HL-60/S4 treated with phorbol 12-myristate 13-acetate at 8.2 ng/mL for 4 days and 3 days (cell line): ENCODE measurements at regions not wholly inside any gene's neighbourhood (a gene's known extent, or its start where the extent isn't known, plus 50 kb on each side); places are given as distances from the start of the nearest gene placed in this dataset.

ENCODE experiments used
- in situ Hi-C: fragments of 300-500 bp; cut with MboI; formaldehyde crosslinking; loops from 2 replicates; pipeline ENCODE4 v1.15.0; 2022; ENCODE audit warnings: low sequenced_read_pairs

DNA sequence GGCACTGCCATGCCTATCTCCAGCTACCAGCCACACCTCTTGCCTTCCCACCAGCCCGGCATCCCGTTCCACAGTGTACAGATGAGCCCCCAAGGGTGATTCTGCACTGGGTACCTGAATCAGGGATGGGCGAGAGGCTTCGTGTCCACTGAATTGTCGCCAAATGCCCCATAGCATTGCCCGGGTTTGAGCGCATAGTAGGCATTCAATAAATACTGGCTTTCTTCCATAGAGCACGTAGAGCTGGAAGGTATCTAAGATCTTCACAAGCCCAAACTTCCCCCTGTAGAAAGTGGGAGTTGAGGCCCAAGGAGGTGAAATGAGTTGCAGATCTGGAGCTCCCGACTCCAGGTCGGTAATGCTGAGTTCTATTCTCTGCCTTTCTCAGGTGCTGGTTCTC, 358.7 kb downstream of the LPIN1 start:
- in situ Hi-C loops: no loop called here

DNA sequence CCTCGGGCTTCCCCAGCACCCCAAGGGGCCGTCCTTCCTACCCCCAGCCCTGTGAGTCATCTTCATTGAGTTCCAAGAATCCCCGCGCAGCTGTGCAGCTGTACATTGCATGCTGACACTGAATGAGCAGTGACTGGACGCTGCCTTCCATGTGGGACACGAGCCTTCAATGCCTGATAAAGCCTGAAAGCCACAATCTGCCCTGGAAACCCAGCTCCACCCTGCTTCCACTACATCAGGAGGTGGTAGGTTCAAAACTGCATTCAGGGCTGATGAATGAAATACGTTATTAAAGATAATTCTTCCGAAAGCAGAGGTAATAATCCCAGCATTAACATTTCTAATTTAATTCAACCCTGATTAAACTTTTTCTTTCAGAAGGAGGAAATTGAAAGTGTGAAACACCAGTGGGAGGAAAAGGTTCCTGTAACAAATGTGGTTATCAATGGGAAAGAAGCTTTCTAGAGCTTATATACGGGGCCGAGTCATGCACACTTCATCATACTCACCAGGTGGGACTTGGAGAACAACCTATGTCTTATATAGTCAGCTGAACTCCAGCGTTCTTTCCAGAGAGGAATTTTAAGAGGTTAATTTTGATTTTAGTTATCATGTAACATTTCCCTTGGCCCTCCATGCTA, 360.1 kb downstream of the LPIN1 start:
- in situ Hi-C loops: no loop called here

DNA sequence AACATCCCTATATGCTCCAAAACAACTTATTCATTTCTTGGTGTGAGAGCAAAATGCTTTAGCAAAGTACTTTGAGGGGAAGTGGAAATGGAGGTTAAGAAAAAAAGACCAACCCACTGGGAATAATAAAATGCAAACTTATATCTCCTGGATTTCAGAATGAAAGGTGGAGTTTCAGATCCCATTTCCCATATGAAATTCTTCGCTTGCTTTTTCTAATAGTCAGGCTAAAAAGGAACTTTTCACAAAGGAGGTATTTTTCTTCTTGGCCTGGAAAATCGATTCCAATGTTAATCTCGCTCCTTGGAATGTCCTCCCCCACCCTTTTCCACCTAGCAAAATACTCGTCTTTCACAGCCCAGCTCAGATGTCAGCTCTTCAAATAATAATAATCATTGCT, 360.9 kb downstream of the LPIN1 start:
- in situ Hi-C loops: no loop called here

DNA sequence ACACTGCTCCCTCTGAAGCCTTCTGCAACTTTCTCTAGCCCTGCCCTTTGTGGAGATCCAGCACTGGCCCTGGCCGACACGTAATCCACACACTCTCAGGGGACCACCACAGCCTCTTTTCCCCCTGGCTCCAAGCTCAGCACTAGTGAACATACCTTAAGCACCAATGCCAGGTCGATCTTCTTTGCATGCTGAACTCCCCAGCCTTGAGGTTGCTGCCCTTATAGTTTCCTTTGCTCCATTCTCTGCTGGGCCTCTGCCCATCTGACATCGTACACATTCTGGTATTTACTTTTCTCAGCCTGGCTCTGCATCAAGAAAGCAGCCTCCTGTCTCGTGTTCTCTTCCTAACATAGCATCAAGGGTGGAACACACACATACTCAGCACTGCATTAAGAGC, 361.5 kb downstream of the LPIN1 start:
- in situ Hi-C loops: no loop called here

DNA sequence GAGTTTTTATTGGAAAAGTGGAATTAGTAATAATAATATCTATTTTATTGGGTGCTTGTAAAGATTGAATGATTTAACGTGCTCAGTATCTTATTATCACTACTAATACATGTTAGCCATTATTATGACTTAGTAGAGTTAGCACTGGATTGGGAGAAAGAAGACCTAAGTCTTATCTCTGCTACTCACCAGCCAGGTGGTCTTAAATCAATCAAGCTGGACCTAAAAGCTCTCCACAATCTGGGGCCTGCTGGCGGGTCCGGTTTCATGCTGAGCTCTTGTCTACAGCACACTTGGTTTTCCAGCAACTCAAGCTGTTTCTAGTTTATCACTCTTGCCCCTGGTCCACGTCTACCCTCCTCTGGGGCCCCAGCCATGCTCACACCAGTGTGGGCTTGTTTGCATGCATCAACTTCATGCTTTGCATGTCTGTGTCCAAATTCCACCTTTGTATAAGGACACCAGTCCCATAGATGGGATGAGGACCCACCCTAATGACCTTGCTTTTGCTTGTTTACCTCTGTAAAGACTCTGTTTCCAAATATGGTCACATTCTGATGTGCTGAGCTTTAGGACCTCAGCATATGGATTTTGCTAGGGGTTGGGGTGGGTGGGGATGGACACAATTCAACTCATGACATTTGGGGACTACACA, 363.1 kb downstream of the LPIN1 start:
- in situ Hi-C loops: no loop called here

DNA sequence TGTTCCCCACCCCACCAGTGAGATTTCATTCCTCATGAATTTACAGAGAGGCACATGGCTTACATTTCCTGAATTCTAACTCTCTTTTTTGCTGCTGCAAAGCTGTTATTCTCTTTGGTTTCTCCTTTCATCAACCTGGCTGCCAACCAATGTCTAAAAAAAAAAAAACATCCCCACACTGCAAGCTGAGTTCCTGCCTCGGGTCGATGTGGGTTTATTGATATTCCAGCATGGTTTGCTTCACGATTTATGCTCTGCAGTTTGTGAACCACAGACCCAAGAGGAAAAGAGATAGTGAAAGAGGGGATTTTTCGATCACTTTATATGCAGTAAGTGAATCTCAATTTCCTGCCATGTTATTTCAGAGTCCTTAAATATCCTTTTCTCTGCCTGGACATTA, 363.6 kb downstream of the LPIN1 start:
- in situ Hi-C loops: no loop called here

DNA sequence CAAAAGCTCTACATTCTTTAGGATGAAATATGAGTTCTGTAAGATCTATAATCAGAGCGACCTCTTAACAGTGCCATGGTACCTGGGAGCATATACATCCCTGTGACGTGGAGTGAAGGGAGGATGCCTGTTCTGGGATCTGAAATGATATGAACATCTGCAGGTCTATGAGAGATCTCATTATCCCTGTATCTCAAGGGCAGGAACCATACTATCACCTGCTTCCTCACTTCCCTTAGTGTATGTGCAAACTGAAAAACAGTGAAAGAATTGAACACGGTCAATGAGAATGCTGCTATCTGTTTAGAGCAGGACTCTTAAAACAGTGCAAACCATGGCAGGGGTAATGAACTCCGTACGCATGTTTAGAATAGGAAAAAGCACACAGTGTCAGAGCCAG, 364.0 kb downstream of the LPIN1 start:
- in situ Hi-C loops: no loop called here

DNA sequence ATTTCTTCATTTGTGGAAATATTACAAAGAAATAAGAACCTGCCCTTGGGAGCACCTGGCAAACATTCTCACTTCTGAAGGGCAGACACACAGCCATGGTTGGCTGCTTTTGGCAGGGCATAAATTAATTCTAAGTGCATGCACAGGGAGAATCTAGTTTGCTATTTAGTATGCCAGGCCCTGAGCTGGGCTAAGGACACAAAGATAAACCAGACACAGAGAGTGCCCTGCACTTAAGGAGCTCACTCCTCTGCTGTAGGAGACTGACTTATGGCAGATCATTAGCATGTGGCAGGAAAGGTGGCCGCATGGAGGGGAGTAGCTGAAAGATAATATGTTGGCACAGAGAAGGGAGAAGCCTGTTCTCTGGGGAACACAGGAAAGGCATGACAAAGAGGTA, 367.0 kb downstream of the LPIN1 start:
- in situ Hi-C loops: no loop called here

DNA sequence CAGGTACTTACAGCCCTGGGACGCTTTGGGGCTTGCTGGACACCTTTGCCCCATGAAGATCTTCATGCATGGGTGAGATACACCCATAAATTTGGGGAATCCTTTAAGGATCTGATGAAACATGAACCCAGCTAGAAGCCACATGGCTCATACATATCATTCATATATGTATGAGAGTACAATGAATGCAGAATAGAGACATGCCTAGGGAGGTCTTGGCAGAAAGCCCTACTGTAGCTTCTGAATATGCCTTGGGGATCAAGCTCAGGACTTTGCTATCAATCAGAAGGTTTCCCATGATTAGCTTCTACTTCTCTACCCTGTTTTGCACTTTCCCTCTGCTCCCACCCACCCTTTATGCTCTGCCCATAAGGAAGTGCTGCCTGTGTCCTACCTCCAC, 368.4 kb downstream of the LPIN1 start:
- in situ Hi-C loops: no loop called here

DNA sequence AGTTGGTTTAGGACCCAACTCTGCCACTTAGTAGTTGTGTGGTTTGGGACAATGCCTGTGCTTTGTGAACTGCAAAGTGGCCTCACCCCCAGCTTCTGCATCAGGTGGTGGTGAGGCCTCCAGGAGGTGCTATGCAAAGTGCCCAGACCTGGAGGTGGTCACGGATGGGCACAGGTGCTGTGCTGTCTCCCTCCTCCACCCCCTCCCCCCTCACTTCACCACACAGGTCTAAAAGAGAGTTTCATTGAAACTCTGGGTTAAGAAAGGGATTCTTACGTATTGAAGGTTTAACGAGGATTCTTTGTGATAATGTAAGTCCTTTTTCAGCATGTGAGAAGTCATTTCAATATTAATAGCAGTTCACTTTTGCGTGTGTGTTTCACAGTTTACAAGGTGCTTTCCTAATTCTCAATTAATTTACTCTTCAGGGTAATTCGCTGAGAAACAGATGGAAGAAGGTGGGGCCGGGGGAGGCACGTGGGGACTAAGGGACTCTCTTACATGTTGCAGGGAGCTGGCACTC, 369.9 kb downstream of the LPIN1 start:
- in situ Hi-C loops: no loop called here

DNA sequence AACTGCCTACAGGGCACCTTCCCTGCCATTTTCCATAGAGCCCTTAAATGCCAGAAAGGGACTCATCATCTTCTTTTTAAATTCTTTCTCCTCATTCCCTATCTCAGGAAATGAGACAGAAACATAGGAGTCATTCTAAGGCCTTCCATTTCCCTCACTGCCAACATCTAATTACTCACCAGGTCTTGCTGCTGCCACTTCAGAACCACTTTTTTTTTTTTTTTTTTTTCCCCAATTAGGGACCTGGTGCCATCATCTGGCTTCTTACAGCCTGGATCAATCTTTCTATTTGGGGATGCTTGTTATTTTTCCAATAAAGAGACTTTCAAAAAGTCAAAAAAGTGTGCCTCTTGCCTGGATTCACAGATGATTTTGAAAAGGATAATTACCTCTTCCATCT, 373.4 kb downstream of the LPIN1 start:
- in situ Hi-C loops: no loop called here

DNA sequence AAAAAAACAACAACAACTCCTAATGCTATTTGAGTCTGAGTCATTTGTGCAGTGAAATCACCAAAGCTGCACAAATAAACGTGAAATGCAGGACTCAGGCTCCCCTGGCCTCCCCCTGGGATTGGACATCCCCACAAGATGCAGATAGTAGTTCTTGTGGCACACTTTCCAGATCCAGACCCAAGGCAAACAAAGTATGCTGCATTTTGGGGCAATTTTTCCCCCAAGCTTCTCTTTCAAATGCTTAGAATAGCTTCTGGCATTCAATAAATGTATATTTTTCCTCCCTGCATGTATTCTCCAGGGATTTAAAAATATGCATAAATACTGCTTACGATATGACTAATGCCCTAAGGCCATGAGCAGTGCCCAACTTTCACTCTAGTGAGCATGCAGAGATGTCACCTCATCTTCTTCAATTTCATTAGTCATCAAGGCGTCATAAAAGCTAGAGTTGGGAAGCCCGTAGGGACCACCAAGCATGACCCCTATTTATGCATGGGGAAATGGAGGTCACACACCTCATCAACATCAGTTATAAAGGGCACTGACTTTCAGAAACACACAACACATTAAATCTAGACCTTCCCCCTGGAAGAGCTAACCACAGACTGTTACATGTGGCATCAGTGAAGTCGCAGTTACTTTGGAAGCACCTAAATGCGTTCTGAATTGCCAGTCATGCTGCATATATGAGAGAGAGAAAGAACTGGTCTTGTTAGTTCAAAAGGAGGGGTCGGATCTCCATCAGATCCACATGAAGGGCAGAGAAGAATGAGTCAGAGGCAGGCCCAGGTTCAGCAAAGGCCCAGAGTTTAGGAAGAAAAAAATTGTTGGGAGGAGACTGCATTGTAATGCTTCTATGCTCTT, 374.1 kb downstream of the LPIN1 start:
- in situ Hi-C loops: no loop called here

DNA sequence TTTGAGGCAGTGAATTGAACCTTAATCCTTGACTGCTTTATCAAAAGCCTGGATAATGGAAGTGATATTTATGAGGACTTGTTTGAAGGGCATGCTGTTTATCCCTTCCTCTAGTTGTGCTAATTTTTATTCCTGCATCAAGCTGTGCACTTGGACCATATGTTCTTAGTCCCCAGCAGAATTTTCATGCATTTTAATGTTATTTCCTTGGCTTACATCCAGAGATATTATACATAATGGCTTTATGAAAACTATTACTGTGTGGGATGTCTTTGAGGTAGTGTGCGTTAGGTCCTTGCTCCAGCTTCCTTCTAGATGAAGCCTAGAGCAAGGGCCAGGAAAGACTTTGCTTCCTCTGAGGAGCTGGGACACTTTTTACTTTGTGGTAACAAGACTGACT, 378.4 kb downstream of the LPIN1 start:
- in situ Hi-C loops: no loop called here

DNA sequence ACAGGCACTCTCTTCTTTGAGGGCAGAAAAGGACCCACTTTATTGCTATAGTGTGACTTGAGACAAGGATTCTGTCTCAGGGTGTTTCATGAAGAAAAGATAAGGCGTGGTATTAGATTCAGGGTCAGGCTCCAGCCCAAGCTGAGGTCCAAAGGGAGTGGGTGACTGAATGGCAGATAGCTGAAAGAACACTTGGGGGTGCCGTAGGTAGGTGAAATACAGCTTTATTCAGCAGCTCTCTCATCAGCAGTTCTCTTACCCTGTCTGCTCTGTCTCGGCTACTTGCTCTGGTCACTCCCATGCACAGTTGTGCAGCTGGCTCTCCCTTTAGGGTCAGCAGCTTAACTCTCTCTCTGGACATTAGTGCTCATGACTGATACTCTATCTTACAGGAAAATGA, 379.9 kb downstream of the LPIN1 start:
- in situ Hi-C loops: no loop called here

DNA sequence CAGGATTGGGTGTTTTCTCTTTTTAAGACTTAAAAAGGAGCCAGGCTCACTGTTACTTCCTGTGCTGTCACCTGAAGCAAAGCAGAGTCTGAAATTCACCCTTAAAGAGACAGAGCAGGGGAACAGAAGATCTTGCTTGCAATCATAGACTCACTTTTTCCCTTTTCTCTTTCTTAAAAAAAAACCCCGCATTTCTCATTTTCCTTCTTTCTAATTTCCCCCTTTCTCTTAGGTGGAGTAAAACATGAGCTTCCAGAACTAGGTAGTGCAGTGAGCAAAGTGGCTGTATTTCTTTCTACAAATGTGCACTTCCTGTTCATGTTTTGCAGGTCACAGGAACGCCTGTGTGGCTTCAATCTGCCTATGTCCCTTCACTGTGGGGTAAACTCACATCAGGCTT, 381.2 kb downstream of the LPIN1 start:
- in situ Hi-C loops: no loop called here

DNA sequence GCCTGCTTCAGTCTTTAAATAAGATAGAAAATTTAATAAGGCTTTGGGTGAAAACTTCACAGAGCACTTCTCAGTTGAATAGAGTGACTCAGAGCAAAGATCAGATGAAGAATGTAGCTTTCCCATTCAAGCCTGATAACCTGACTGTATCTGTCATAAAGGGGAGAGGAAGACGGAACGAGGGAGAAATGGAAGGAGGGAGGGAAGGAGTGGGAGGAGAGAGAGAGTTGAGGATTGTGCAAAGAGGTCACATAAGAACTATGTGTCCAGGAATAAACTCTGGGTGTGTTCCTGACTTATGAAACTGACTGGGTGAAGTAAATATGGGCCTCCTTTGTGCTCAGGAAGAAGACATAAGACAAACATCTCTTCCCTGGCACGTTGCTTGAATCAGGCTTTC, 385.5 kb downstream of the LPIN1 start:
- in situ Hi-C loops: no loop called here

DNA sequence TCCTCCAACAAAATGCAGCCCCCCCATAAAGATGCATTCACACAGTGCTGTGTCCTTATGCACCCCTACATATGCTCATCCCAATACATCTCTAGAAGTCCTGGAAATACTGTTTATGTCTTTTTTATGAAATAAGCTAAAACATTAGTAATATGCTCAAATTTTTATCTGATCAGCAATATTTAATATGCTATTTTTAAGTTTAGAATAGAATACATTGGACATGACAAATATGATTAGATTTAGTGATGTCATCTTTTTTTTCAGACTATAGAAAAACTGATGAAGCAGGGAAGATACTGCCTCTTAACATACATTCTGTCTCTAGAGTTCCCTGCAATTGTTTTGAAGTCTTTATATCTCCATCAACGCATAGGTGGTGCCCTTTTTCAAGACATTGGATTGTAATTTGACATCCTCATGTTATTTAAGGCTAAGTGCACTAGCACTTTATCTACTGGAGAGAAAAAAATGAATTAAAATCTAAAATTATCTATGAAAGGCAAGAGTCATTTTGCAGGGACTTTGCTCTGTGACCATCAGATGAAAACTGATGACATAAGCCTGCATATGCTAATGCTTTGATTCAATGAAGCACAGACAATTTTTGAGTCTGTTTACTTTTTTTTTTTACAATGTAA, 395.3 kb downstream of the LPIN1 start:
- in situ Hi-C loops: no loop called here

DNA sequence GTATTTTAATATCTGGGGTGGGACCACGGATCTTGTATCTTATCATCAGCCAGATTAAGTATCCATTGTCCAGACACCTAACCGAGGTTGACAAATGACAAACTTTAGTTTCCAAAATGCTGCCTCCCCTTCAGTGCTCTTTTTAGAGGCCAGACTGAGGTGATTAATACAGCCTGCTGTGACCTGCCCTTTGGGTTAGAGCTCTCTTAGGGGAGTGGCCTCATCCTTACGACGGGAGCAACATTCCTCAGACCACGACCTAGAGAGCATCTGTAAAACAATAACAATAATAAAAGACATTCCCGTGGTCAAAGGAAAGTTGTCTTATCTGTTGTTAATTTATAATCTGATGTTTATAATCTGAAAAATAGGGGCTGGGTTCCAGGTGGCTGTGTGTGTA, 405.3 kb downstream of the LPIN1 start:
- in situ Hi-C loops: no loop called here

DNA sequence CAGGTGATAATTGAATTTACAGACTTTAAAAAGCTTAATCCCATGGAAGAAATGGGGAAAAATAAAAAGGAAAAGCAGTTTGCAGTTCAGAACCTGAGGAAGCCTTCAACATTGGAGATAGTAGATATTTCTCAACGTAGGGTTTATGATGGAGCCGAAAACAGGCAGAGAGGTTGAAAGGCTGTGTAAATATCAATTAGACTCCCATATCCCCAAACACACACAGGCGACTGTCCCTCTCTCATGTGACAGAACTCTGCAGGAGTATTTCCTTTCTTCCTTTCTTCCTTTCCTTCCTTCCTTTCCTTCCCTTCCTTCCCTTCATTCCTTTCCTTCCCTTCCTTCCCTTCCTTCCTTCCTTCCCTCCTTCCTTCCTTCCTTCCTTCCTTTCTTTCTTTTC, 406.5 kb downstream of the LPIN1 start:
- in situ Hi-C loops: no loop called here

DNA sequence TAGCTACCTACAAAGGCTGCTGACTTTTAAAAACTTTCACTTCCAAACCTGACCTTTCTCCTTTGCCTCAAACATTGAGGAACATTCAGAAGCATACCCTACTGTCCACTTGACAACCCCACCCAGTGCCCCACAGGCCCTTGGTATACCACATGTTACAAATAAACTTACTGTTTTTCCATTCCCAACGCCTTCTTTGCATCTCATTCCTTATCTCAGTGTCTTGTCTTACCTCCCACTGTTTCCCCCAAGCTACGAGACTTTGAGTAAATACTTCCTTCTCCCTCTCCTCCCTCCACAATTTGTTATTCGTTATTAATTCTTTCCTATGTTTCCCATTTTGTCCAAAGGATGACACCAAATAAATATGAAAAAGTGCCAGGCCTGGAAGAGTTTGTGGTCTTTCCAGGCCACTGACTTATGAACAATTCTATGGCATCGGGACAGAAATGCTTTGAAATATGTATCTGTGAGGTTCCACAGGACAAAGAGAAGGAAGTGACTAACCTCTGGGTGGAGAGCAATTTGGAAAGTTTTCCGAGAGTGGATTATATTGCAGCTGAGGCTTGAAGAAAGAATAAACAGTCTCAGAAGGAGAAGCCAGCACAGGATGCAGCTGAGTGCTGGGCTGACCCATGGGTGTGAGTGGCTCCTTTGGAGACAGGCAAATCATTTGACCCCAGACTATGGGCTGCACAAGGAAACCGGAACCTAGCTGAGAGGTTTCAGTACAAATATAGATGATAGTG, 409.0 kb downstream of the LPIN1 start:
- in situ Hi-C loops: no loop called here

DNA sequence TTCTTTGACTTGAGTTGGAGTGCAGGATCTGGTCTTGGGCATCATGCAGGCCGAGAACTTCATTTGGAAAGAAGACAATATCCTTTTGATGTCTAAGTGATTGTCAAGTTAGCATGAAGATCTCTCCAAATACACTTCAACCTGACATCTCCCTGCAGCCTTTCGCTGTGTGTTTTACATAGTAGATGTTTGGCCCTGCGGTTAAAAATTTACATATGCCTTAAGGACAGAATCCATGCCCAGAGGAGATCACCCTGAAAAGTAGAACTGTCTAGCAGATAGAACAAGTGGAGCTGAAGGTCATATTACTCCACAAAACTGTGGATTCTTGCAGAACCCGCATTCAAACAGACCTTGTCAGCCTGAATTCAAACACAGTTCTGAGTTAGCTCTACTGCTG, 409.9 kb downstream of the LPIN1 start:
- in situ Hi-C loops: no loop called here
